EL (cell line): ENCODE measurements at regions not wholly inside any gene's neighbourhood (a gene's known extent, or its start where the extent isn't known, plus 50 kb on each side); places are given as distances from the start of the nearest gene placed in this dataset.
A peak's percentile ranks its signal among the peaks of the same experiment; 100 is the strongest.
"Not testable (repeated sequence)": the region's sequence is repeated elsewhere in the genome, so short reads cannot be mapped to it uniquely, and the experiment has no call there.

ENCODE experiments used
- DNase-seq: peaks from one replicate; pipeline ENCODE4 v3.0.0-alpha.2; 2016

DNA sequence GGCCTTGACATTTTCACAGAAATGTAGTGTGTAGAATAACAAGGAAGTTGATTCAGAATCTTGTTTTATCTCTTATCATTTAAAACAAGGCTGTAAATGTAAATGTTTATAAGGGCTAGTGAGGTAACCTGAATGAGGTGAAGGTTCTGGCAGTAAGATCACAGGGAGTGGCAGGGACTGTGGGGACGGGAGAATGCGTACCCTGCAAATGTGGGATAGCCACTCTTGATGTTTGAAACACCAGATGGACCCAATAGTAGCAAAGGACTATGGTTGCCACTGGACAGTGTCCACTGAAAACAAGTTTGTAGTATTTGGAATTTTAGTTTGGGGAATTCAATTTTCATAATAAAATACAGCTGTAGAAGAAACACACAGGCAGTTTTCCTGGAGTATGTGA lies 155.3 kb downstream of the FHIP1A start:
- no peak for DNase-seq

DNA sequence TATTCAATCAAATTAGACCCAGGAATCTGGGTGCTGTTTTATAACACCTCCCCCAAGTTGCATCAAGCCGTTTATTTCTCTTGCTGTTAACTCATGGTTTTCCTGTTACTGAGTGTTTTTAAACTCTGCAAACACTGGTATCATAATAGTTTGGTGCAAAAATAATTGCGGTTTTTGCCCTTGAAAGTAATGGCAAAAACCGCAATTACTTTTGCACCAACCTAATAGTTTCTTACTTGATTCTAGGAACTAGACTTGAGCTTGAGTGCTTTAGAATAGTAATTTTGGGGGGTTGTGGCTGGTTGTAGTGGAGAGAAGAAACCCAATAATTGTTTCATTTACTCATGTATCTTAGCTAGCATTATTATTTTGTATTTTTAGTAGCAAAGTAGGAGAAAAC lies 156.6 kb downstream of the FHIP1A start:
- no peak for DNase-seq

DNA sequence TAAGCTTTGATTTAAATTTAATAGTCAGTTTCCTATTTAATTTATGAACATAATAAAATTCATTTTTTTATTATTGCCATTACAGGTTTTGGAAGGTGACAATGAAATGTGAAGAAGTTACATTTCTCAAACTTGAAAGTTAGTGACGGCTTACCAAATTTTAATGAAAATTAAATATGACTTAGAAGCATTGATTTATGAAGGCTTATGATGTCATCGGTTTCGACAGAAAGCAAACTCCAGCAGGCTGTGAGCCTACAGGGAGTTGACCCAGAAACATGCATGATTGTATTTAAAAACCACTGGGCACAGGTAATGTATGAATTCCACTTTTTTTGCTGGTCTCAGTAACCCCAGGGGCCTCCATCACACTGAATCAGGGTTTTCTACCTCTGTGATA lies 157.1 kb downstream of the FHIP1A start:
- no peak for DNase-seq

DNA sequence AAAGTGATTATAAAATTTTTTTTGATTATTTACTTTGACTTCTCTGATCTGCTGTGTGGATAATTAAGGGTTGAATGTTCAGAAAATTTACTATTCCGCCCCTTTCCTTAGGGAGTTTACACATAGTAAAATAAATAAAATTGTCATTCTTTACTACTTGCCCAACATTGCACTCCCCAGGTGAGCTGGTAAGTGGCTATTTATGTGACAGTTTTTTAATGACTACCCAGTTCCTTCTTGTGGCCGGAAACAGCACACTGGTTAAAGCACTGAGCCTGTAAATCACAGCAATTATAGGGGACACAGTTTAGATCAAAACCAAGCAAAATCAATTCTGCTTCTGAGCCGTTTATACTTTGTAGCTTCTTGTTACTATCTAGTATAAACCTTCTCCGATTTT lies 158.1 kb downstream of the FHIP1A start:
- no peak for DNase-seq

DNA sequence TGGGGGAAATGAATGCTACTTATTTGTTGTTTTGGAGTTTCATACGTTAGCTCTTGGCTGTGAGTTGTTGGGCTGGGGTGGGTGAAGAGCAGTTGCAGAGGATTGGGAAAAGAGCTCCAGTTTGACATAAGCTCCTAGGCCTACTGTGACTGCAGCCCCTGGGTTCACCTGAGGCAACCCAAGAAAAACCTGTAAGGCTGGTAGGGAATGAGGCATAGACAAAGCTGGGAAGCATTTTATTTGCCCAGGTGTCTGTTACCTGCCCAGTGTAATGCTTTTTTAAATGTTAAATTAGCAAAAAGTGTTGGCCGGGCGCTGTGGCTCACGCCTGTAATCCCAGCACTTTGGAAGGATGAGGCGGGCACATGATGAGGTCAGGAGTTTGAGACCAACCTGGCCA lies 160.0 kb downstream of the FHIP1A start:
- DNase-seq, result no peak

DNA sequence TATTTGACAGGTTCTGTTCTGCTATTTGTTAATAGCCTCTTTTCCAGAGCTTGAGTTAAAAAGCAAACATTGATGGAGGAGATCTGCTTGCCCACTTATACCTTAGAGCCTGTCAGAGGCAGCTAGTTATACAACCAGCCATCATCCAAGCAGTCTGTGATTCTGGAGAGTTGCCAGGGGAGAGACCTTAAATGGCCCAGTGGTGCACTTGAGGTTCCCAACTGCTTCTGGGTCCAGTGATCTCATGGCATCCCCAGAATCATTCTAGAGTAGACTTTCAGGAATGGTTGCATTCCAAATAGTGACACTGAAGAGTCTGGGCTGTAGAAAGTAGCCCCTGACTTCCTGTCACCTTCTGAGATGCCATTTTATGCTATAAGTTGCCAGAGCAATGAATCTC lies 160.7 kb downstream of the FHIP1A start:
- DNase-seq, result no peak

DNA sequence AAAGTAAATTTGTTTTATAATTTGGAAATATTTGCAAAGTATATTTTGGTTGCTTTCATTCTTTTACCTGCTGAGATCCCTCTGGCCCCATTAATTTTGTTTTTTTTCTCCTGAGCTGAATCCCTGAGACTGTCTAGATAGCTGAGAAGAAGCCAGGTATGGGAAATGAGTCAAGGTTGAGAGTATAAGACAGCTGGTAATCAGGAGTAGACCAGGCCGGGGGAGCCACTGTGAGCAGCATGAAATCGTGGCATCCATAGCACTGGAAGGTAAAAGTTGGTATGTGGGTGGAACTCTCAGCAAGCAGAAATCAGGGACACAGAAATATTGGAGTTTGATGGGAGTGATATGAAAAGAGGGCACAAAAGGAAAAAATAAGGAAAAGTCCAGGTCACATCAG lies 164.5 kb downstream of the FHIP1A start:
- DNase-seq, result no peak

DNA sequence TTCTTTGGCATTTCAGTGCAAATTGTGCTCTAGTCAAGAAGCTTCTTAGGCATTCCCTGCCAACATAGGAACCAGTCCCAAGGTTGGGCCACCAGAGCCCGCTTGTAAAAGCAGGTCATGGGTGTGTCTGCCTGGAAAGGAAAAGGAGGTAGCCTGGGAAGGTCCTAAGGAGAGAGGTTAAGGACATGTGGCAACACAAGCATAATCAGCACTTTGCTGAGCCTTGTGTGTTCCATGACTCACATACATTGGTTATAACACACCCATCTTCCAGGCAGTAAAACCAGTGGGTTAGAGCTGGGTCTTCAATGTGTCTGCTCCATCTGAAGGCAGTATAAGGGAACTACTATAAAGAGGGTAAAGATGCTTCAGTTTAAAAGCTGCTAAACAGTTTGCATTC lies 165.0 kb downstream of the FHIP1A start:
- peak; percentile 7 for DNase-seq

DNA sequence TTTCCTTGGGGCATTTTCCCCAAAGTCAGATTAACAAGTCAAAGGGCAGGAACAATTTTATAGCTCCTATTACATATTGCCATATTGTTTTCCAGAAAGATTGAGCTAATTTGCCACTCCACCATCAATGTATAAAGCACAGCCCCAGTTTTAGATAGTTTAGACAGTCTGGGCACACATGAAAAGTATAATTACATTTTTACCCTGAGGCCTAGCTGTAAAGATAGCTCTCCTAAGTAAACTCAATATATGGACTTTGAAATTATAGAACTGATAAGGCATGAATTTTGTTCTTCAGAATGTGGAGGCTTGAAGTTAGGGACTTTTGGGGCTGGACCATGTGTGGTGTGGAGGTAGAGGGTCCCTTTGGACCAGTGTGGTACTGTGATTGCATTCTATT lies 166.0 kb downstream of the FHIP1A start:
- no peak for DNase-seq

DNA sequence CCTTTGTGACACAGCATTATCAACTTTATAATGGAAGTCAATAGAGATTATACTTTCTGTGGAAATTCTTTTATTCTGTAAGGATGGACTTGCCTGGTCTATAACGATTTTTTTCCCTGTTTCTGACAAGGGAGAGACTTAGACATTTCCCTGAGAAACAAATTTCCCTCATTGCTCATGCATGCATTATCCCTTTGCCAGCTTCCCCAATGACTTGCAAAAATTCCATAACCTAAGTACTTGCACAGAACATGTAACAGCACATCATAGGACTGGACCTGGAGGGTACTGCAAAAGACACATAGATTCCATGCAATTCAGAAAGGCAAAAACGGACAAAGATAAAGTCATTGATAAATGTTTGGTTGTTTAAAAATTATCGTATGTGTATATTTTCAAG lies 166.7 kb downstream of the FHIP1A start:
- no peak for DNase-seq

DNA sequence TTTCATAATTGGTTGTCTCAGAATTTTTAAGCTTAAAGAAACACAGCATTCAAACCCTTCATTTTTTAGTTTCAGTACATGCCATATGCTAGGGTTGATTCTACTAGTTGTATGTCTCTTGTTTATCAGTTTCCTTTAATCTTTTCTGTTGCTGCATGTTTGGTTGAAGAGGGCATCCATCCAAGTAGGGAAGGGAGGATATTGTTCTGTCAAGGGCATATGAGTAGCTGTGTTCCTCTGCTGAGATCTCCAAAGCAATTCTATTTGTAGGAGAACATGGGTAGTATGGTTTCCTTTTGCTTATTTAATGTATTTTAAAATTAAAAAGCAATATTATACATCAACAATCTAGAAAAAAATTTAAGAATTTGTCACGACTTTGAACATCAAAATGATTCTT lies 167.7 kb downstream of the FHIP1A start:
- DNase-seq, result no peak

DNA sequence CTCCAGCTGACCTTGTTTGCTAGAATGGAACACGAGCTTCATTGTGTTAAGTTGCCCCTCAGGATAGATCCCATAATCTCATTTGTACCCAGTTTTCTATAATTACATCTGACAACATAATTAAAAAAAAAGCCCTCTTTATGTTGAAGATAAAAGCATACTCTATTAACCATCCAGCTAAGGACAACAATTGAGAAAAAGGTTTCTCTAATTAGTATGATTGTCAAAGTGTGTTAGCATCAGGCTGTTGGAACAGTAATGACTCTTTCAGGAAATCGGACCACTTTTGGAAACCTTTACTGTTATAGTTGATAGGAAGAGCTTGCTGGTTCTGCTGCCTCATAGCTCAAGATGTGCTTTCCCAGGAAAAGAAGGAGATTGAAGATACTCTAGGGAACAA lies 172.6 kb downstream of the FHIP1A start:
- DNase-seq, result no peak

DNA sequence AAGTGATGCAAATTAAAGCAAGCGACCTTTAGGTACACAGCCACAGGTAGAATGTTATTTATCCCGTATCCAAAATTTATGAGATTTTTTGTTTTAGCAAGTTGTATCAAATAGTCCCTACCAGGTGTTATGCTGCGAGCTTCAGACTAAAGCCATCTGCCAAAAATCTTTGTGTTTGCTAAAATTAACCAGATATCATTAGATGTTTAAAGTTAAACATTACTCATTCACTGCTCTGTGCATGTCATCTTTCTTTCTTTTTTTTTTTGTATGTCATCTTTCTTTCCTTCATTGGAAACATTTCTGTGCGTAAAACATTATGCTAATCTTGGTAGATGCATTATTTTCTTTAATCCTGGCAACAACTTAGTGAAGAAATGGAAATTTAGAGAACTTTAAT lies 173.1 kb downstream of the FHIP1A start:
- no peak for DNase-seq

DNA sequence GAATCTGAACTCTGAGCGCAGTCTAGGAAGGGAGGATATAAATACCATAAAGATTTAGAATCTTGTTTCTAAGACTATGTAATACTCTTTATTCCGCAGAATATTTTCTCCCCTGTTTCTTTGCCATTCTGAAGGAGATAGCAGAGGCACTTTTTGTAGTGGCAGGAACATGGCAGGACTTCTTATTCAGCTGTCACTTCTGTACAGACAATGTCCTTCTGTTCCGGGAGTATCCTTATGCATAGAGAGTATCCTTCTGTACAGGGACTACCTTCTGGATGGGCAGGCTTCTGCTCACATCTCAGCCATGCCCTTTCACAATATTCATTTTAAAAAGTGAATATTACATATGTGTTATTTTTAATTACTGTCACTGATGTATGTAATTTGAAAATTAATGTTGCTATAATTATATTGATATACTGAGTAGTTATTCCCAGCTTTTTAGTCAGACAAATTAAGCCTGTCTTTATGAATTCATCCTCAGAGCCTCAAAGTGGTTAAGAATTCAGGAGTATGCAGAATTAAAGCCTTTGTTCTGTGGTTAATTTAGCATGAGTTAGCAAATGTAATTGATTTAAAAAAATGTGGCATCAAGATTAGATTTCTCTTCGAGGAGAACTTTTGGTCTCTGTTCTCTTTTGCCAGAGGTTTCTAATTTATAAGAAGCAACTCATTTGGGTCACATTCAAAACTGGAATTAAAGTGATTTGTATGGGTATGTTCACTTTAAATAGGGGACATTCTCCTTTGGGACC lies 174.4 kb downstream of the FHIP1A start:
- DNase-seq, result no peak

DNA sequence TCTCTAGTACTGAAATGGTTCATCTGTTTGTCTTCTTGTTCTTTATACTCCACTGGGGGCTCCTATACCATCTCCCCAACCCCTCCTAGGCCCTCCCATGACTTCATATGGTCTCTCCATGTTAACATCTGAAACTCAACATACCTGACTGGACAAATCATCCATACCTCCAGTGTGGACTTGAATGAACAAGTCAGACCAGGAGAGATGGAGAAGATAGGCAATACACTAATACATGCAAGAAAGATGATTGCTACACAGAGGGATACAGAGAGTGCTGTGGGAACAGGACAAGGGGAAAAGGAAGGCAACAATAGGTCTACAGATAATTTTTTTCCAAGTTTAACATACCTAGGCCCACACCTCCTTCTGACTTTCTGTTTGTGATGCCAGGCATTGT lies 175.1 kb downstream of the FHIP1A start:
- DNase-seq, result no peak

DNA sequence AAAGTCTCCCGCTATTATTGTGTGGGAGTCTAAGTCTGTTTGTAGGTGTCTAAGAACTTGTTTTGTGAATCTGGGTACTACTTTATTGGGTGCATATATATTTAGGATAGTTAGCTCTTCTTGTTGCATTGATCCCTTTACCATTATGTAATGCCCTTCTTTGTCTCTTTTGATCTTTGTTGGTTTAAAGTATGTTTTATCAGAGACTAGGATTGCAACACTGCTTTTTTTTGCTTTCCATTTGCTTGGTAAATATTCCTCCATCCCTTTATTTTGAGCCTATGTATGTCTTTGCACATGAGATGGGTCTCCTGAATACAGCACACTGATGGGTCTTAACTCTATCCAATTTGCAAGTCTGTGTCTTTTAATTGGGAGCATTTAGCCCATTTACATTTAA lies 165.2 kb downstream of the GATB start:
- not testable (repeated sequence) for DNase-seq

DNA sequence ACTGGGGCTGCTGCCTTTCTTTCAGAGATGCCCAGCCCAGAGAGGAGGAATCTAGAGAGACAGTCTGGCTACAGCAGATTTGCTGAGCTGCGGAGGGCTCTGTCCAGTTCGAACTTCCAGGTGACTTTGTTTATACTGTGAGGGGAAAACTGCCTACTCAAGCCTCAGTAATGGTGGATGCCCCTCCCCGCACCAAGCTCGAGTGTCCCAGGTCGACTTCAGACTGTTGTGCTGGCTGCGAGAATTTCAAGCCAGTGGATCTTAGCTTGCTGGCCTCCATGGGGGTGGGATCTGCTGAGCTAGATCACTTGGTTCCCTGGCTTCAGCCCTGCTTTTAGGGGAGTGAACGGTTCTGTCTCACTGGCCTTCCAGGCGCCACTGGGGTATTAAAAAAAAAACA lies 163.1 kb downstream of the GATB start:
- DNase-seq, result not testable (repeated sequence)

DNA sequence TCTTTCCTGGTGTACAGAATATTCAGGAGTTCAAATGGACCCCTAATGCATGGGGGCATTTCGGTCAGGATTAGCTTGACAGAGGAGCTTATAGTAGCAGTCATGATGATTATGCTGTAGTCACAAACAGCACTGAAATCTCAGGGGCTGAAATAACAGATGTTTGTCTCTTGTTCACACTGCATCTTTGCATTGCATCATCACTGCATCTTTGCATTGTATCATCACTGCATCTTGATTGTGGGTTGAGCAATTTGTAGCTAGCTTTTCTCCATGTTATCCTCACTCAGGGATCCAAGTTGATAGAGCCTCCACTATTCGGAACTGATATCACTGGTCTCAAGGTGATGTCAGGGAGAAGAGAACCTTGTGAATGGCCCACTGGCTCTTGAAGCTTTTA lies 160.9 kb downstream of the GATB start:
- DNase-seq, result no peak

DNA sequence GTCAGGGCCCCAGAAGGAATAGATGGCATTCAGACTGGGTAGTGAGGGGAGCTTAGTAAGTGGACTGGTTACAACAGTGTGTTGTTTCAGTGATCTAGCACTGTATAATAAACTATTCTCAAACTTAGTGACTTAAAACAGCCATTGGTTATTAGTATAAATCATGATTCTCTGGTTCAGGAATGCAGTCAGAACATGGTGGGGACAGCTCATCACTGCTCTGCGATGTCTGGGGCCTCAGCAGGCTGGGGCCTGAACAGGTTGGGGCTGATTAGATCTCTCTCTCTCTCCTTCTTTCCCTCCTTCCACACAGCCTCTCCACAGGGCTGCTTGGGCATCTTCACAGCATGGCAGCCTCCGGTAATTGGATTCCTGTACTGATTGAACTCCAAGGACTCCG lies 160.4 kb downstream of the GATB start:
- peak; percentile 28 for DNase-seq

DNA sequence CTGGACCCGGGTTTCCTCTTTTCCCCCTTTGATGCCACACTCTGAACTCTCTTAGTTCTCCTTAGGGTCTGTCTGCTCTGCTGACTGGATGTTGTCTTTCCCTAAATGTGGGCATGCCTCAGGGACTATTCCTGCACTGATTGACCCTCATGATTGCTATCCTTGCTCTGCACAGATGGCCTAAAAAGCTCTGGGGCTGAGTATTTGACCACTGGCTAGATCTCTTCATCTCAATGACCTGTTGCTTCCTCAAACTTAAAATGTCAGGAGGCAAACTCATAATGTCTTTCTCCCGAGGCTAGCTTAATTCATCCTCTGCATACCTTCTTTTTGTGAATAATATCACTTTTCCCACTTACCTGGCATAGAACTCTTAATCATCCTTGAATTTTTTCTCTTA lies 157.4 kb downstream of the GATB start:
- DNase-seq, result no peak

DNA sequence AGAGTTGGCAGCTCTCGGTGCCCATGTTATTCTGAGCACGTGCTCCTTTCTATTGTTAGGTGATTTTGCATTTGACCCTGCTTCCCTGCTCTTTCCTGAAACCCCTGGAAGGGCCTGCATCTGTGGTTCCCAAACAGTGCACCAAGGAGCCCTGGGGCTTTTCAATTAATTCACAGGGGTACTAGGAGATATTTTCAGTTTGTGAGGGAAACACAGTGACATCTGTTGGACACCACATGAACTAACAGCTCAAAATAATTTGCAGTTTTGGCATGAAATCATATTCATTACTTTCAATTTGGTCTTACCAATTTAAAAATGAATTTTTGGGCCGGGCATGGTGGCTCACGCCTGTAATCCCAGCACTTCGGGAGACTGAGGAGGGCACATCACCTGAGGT lies 156.6 kb downstream of the GATB start:
- peak; percentile 32 for DNase-seq

DNA sequence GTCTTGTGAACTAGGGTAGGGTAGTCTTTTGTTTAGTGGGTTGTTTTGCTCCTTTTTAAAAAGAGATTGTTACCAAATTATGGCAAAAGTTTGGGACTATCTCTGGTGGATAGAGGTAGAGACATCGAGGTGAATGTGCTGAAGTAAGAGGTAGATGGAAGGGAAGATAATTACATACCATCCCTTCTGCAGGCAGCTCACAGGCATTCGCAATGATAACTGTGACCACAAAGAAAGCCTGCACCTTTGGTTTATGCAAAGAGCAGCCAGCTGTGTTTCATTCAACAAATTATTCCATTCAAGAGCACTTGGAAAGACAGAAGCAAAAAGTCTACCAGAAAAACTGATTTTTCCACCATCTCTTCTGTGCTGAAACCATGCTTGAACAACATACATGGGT lies 155.6 kb downstream of the GATB start:
- DNase-seq, result no peak

DNA sequence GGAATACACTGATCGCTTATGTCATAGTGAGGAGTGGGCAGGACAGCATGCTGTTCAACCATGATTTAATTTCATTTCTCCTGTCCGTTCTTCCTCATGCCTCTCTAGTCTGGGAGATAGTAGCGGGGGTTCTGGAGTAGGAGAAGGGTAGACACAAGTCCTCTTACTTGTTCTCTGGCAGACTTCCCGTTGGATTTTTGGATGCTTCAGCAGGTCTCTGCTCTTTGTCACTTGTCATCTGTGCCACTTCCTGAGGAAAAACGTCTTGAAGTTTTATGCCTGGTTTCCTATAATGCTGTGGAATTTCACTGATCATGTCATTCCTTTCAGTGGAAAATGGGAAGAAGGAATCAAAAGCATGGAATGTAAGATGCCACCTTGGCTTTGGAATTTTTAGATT lies 154.7 kb downstream of the GATB start:
- DNase-seq, result no peak

DNA sequence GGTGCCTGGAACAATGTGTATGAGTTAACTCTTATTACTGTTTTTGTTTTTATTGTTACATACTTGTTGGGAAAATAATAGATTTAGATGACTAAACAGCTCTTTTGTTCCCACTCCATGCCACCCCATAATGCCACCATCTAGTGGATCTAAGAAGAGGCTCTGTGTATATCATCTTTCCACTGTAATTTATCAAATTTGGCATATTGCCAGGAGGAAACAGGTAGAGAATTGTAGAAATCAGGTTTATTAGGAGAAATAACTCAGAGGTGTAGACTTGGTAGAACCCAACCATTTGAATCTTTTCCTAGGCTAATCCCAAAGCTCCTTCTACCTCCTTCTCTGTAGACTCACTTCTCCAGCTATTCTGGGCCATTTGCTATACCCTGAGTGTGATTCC lies 150.6 kb downstream of the GATB start:
- no peak for DNase-seq

DNA sequence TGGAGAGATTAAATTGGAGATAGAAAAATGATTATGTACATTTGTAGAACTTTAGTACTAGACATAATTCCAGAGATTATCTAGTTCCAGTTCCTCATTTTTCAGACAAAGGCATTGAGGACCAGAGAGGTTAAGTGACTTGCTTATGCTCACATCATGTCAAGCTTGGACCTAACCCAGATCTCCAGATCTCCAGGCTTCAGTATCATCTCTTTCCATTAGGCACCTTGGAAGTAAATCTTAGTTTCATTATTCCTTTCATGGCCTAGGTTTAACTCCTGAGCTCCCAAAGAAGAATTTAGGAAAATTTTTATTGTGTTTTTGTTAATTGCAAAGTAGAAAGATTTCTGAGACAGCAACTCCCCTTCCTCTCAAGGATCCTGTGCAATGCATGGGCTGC lies 148.8 kb downstream of the GATB start:
- no peak for DNase-seq

DNA sequence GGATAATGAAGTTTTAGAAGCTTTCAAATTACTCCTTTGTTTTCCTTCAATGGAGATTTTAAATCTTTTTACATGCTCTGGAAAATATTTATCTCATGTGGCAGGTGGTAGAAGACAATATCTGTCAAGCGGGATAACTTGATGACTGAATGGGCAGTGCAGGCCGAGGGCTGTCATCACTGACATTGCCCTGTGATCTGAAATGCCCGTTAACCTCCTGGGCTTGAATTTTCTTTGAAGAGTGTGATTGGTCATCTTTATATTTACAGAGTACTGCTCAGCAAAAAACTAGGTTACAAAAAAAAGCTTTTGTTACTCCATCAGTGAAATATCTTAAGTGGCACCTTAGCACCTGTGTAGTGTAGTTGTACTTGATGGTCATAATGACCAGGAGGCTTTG lies 147.5 kb downstream of the GATB start:
- DNase-seq, result no peak
